Activated CD8-positive, alpha-beta memory T cell treated with anti-CD3 and anti-CD28 coated beads for 24 hours (primary cell): ENCODE measurements at regions not wholly inside any gene's neighbourhood (a gene's known extent, or its start where the extent isn't known, plus 50 kb on each side); places are given as distances from the start of the nearest gene placed in this dataset.
"Not testable (repeated sequence)": the region's sequence is repeated elsewhere in the genome, so short reads cannot be mapped to it uniquely, and the experiment has no call there.

ENCODE experiments used
- DNase-seq: peaks from one replicate; pipeline ENCODE4 v3.0.0-alpha.2; 2020

GRCh38 chr2:83959266-83959665 is 499.8 kb downstream of the SUCLG1 start:
- no peak for DNase-seq

DNA sequence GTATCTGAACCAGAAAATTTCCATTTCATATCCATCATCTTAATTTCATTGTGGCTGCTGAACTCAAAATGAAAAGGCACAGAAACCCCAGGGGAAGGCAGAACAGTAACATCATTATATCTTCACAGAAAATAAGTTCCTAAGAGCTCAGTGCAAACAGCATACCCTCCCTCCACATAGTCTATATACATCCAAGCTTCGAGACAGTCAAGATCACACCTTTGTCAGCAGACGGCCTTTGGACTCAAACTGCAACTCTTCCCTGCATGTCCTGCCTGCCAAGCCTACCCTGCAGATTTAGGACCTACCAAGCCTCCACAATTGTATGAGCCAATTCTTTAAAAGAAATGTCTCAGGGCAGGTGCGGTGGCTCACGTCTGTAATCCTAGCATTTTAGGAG is 502.1 kb downstream of the SUCLG1 start:
- DNase-seq, result no peak

- no peak for DNase-seq
Measured at GRCh38 chr2:83953697-83954096, 505.4 kb downstream of the SUCLG1 start.

DNA sequence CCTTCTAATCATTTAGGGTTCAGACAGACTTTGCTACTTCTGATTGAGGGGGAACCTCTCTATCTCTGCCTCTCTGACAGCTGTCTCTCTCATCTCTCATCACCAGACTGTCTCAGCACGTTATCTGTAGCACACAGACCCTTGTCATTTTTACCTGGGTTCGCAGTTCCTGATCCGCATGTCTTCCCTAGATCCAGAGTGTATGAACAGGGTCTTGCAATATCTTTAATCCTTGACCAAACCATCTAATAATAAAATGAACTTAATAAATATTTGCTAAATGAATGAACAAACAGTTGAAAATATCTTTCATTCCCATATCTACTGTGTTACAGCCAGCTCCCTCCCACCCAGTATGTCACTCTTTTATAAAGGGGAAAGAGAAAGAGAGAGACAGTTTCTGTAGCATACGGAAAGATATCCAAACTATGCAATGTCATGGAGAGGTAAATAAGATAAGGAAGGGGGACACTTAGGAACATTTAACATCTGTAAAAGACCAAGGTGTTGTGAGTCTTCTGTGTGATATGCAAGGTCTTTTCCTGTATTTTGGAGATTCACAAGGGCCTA is 507.6 kb downstream of the SUCLG1 start:
- no peak for DNase-seq

DNA sequence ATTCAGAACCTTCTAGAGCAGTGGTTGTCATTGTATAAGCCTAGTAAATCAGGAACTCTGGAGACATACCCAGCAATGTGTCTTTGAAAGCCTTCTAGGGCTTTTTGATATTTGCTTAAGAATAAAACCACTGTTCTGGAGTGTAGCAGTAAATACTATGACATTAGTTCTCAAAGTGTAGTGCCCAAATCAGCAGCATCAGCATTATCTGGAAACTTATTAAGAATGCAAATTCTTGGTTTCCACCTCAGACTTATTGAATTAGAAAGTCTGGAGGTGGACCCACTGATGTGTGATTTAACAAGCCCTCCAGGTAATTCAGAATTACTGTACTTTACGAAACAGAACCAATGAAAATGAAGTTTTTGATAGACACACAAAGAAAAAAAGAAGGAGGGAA is 509.7 kb downstream of the SUCLG1 start:
- no peak for DNase-seq

DNA sequence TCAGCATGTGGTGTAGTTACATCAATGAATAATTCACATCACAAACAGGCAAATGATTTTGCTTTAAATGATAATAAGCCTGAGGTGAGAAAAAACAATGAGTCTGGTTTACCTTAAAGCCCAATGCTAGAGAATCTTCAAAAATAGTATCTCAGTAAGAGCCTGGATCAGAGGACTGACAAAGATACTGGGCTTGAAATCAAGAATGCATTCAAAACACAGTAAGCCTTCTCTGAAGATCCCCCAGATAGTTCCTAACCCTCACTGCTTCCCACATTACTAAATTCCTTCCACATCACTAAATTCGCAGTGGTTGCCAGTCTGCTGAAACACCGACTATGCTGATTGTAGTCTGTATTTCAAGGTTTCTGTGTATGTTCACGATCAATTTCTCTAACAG is 514.9 kb downstream of the SUCLG1 start:
- DNase-seq, result no peak

DNA sequence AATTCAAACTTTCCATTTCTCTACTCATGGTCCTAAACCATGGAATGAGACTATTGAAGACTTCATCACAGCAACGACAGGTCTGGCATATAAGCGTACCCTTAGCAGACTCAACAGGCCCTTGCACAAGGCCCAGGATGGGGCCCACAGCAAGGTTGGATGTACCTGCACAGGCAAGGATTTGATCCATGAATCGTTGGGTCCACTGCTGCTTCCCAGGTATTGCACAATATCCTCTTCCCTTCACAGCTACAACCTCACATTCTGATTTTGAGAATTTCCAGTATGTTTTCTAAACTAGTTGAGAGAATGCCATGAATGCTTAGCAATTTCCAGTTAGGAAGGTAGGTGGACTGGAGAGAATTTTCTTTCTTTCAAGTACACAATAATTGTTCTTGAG is 515.8 kb downstream of the SUCLG1 start:
- no peak for DNase-seq

DNA sequence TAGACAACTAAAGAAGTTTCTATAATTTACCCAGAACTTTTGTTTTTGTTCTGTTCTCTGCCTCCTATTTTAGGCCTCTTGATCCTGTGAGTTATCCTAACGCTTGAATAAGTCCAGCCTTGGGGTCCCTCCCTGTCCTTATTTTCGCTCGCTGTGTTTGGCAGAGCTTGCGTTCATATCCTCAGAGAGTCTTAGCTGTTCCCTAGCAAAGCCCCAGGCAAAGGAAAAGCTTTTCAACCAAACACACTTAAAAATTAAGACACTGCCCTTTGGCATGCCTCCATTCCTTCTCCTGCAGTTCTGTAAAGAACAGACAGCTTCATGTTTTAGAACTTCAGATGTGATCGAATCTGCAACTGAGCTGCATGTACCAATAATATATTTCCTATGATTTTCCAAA is 517.2 kb downstream of the SUCLG1 start:
- no peak for DNase-seq

- no peak for DNase-seq
Measured at GRCh38 chr2:83933749-83934148, 525.3 kb downstream of the SUCLG1 start.

DNA sequence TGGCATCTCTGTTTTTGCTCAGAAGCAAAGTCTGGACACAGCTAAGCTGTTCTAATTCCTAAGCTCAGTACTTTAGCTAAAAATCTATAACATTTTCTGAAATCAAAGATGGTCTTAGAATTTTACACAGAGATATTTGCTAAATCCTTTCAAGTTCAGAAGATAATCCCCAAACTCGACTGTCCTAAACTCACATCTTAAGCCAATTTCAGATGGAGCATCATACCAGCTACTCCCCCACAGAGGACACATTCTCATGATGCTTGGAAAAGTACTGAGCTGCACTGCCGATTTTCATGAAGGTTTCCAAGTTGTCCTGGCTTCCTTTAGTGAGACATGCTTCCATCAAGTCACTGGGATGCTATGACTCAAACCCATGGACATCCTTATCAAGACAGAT is 535.5 kb downstream of the SUCLG1 start:
- DNase-seq, result no peak

DNA sequence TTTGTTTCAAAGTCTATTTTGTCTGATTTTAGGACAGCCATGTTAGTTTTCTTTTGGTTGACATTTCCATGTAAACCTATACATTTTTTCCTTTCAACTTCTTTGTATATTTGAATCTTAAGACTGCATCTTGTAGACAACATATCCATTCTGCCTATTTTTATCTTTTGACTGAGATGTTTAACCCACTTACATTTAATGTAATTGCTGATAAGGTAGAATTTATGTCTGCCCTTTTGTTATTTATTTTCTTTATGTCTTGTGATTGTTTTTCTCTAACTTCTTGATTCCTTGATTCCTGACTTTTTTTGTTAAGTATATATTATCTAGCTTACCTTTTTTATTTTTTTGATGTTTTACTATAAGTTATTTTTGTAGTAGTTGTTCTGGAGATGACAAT is 542.5 kb downstream of the SUCLG1 start:
- no peak for DNase-seq

- no peak for DNase-seq
Measured at GRCh38 chr2:83915381-83915780, 543.7 kb downstream of the SUCLG1 start.

- DNase-seq, result no peak
Measured at GRCh38 chr2:83908750-83909149, 550.3 kb downstream of the SUCLG1 start.

DNA sequence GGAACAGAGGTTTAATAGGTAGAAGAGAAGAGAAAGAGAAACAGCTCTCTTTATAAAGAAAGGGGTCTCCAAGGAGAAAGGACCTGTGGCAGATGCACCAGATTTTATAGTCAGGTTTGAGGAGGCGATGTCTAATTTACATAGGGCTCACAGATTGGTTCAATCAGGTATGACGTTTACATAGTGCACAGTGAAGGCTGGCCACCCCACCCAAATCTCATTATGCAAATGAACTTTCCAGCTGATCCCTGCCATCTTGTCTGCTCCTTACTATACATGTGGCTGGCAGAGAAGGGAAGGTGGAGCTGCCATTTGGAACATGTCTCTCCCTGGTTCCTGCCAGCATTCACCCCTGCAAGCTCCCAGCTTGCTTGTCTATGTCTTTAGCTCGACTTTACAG is 557.8 kb downstream of the SUCLG1 start:
- DNase-seq, result no peak

GRCh38 chr2:83900862-83901261 is 558.2 kb downstream of the SUCLG1 start:
- no peak for DNase-seq

DNA sequence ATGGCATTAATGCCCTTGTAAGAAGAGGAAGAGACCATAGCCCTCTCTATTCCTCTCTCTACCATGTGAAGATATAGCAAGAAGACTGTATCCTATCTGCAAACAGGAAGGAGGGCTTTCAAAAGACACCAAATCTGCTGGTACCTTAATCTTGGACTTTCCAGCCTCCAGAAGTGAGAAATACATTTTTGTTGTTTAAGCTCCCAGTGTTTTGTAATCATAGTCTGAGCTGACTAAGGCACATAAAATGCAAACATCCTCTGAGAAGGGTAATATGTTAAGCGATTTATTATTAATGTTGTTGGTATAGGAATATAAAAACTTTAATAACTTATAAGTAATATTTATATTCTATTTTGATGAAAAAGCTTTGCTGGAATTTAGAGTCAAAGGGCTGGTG is 559.8 kb downstream of the SUCLG1 start:
- no peak for DNase-seq

DNA sequence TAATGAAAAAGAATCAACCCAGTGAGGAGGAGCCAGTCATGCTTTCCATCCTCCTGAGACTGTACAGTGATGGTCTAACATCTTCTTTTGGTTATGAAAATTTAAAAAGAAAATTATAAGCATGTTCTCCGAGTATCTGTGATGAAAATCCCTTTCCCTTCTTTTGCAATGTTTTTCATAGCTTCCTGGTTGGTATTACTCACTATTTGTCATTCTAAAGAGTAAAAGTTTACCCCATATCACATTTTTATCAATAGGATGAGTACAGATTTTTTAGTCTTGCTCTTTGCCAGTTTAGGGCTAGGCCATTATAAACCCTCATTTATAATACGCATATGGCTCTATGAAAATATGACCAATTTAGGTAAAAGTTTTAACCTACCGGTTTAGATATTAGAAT is 564.1 kb downstream of the SUCLG1 start:
- no peak for DNase-seq

DNA sequence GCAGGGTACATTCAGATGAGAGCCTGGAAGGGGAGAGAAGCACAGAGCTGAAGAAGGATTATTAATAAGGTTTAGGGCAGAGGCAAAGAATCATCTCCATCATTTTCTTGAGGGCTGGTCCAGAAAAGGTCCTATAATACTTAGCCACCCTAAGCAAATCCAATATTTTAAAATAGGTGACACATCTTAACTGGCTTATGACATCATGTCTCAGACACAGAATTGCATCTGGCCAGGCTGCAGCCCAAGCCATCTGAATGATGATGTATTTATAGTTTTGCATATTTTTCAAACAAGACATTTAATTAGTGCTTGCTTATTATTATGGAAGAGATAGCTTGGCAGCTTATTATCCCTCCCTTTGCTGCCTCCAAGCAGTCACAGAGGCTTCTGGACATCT is 571.3 kb downstream of the SUCLG1 start:
- no peak for DNase-seq

- no peak for DNase-seq
Measured at GRCh38 chr2:83879127-83879526, 580.0 kb downstream of the SUCLG1 start.

DNA sequence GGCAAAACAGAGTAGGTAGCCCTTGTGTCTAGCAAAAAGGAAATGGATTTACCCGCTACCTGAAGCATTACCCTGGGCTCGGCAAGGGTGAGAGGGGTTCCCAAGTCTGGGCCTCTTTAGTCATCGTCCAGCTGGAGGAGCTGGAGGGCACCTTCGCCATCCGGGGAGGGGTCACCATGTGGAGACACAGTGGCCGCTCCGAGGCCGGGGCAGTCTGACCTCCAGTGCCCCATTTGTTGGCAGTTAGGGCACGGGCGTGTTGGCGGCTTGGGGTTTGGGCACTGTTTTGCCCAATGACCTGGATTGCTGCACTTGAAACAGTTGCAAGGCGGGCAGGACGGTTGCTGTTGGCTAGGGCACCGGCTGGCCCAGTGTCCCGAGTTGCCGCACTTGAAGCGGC is 581.8 kb downstream of the SUCLG1 start:
- not testable (repeated sequence) for DNase-seq

GRCh38 chr2:83874712-83875430 is 584.2 kb downstream of the SUCLG1 start:
- DNase-seq, result no peak

GRCh38 chr2:83874066-83874465 is 585.0 kb downstream of the SUCLG1 start:
- DNase-seq, result no peak

DNA sequence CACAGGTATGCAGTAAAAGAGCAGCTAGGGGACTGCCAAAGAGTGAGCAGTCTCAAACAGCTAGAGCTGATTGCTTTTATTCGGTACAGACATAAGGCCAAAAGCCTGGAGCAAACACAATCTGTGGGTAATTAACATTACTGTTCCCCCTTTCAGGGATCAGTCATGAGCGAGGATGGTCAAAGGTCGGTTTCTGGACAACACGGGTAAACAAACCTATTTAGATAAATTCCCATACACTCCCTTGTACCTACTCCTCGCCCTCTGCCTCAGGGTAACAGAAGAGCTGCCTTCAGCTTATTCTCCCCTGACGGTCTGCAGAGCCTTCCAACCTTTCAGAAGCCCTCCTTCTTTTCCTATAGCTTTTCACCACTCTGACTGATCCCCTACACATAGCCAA is 586.0 kb downstream of the SUCLG1 start:
- no peak for DNase-seq

GRCh38 chr2:83866211-83866610 is 592.9 kb downstream of the SUCLG1 start:
- no peak for DNase-seq

DNA sequence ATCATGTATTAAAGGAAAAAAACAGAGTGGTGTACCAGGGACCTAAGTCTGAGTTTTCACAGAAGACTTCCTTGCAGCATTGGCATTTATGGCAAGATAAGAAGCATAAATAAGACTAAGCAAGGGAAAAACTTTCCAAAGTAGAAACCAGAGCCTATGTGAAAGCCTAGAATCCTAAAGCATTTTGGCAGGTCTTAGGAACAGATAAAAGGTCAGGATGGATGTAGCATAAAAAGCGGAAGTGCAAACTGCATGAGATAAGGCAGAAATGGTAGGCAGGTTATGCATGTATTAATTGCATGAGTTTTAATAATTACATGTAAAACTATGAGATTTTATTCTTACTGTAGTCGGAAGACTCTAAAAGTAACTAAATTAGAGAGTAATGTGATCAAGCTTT is 596.5 kb downstream of the SUCLG1 start:
- no peak for DNase-seq
